Peyer's patch (tissue), 4 donors: ENCODE measurements at regions not wholly inside any gene's neighbourhood (a gene's known extent, or its start where the extent isn't known, plus 50 kb on each side); places are given as distances from the start of the nearest gene placed in this dataset.
"Not testable (repeated sequence)": the region's sequence is repeated elsewhere in the genome, so short reads cannot be mapped to it uniquely, and the experiment has no call there.

Experiments
- DNase-seq, 3 donors: peaks; one replicate each; pipeline ENCODE4 v3.0.0-alpha.2; 2017 to 2019
- H3K27ac ChIP-seq, 4 donors: fragments of 200-600 bp; sonication (generic); one replicate each; pipeline ENCODE4 v1.5.1; 2016 to 2019
- H3K27me3 ChIP-seq, 2 donors: fragments of 200-600 bp; sonication (generic); one replicate each; pipeline ENCODE4 v1.5.1; 2019
- H3K36me3 ChIP-seq, 3 donors: fragments of 200-600 bp; sonication (generic); one replicate each; pipeline ENCODE4 v1.5.1; 2016 to 2019
- H3K4me1 ChIP-seq, 4 donors: fragments of 200-600 bp; sonication (generic); one replicate each; pipeline ENCODE4 v1.5.1; 2016 to 2019
- H3K4me3 ChIP-seq, 4 donors: fragments of 200-600 bp; sonication (generic); 1 replicate in 3 of 4; 2 replicates in 1 of 4; pipeline ENCODE4 v1.5.1; 2016 to 2019; ENCODE audit warnings: mild to moderate bottlenecking in 1 of 4
- H3K9me3 ChIP-seq, 4 donors: fragments of 200-600 bp; sonication (generic); one replicate each; pipeline ENCODE4 v1.5.1; 2016 to 2019; ENCODE audit warnings: mild to moderate bottlenecking in 1 of 4
- POLR2A ChIP-seq, 2 donors: fragments of 450-650 bp; IDR thresholded peaks; one replicate each; pipeline ENCODE4 v1.5.1; 2017; ENCODE audit warnings: antibody characterized with exemption in 2 of 2, mild to moderate bottlenecking in 2 of 2, moderate library complexity in 2 of 2
- TF ChIP-seq, protein P1 (sequence below), 6 experiments: fragments of 450-650 bp in 4 of 6; fragments of 200-600 bp in 2 of 6; sonication (generic) in 1 of 6; IDR thresholded peaks; one replicate each; pipeline ENCODE4 v1.5.1; 2017 to 2019; ENCODE audit warnings: antibody characterized with exemption in 6 of 6, mild to moderate bottlenecking in 3 of 6, moderate library complexity in 1 of 6

GRCh38 chr6:137638926-137639706, 144.9 kb upstream of the OLIG3 start:
- no peaks in the 10 kb centered on the region for H3K36me3 ChIP-seq
- H3K27me3 ChIP-seq, result no peaks in the 10 kb centered on the region
- no peak overlapping the region for H3K4me3 ChIP-seq
- no peaks in the 10 kb centered on the region for H3K9me3 ChIP-seq
- H3K27ac ChIP-seq, result no peak overlapping the region
- H3K4me1 ChIP-seq, result no peaks in the 10 kb centered on the region
- TF ChIP-seq, protein P1, sequence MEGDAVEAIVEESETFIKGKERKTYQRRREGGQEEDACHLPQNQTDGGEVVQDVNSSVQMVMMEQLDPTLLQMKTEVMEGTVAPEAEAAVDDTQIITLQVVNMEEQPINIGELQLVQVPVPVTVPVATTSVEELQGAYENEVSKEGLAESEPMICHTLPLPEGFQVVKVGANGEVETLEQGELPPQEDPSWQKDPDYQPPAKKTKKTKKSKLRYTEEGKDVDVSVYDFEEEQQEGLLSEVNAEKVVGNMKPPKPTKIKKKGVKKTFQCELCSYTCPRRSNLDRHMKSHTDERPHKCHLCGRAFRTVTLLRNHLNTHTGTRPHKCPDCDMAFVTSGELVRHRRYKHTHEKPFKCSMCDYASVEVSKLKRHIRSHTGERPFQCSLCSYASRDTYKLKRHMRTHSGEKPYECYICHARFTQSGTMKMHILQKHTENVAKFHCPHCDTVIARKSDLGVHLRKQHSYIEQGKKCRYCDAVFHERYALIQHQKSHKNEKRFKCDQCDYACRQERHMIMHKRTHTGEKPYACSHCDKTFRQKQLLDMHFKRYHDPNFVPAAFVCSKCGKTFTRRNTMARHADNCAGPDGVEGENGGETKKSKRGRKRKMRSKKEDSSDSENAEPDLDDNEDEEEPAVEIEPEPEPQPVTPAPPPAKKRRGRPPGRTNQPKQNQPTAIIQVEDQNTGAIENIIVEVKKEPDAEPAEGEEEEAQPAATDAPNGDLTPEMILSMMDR (IDR thresholded peaks at IDR 0.05), result no peak
- TF ChIP-seq POLR2A (IDR thresholded peaks at IDR 0.05), result no peak
- no peak for DNase-seq

DNA sequence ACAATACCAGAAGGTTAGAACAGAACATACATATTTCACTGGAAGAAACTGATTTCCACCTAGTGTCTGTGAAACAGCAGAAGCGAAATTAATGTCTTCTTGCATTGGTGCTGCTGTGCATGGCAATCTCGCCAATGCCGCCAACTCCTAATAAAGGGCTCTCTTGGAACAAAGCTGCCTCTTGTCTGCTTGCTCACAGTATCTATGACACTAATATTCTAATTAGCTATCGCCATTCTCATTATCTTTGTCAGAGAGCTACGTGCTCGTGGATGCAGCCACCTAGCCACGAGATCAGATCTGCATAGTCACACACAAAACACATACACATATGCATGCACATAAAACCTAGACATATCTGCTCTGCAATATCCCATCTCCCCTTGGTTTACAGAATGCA, 145.9 kb upstream of the OLIG3 start:
- no peaks in the 10 kb centered on the region for H3K36me3 ChIP-seq
- no peaks in the 10 kb centered on the region for H3K27me3 ChIP-seq
- no peak overlapping the region for H3K27ac ChIP-seq
- H3K4me1 ChIP-seq, result no peaks in the 10 kb centered on the region
- H3K4me3 ChIP-seq, result no peak overlapping the region
- no peak for DNase-seq
- no peaks in the 10 kb centered on the region for H3K9me3 ChIP-seq
- no peak for TF ChIP-seq POLR2A (IDR thresholded peaks at IDR 0.05)
- TF ChIP-seq, protein P1 (IDR thresholded peaks at IDR 0.05), result no peak

DNA sequence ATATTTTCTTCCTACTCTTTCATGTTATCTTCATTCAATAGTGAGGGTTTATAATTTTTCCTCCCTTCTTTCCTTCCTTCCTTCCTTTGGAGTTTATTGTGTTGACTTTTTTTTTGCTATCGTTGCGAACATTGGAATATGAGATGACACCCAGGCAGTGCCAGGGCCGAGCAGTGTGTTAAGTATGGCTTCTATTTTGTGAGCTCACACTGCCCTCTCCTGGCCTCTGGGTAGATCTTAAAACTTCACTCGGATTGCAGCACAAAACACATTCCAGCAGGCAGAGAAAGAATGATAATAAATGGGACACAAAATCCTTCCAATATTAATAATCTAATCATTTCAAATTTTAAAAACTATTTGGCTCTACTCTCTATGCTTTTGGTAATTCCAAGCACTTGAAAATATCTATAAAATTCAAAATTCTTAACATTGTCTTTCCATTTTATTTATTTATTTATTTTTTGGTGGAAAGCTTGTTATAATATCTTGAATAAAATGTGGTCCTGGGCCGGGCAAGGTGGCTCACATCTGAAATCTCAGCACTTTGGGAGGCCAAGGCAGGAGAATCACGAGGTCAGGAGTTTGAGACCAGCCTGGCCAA, 147.4 kb upstream of the OLIG3 start:
- no peaks in the 10 kb centered on the region for H3K9me3 ChIP-seq
- no peaks in the 10 kb centered on the region for H3K36me3 ChIP-seq
- no peaks in the 10 kb centered on the region for H3K27me3 ChIP-seq
- TF ChIP-seq, protein P1 (IDR thresholded peaks at IDR 0.05), result peak in 5 of 6 experiments; percentile 48 to 91 (median 90)
- no peak for TF ChIP-seq POLR2A (IDR thresholded peaks at IDR 0.05)
- DNase-seq, result peak; percentile 60 to 90 (median 63)
- H3K4me1 ChIP-seq, result no peaks in the 10 kb centered on the region
- no peak overlapping the region for H3K4me3 ChIP-seq
- no peak overlapping the region for H3K27ac ChIP-seq

DNA sequence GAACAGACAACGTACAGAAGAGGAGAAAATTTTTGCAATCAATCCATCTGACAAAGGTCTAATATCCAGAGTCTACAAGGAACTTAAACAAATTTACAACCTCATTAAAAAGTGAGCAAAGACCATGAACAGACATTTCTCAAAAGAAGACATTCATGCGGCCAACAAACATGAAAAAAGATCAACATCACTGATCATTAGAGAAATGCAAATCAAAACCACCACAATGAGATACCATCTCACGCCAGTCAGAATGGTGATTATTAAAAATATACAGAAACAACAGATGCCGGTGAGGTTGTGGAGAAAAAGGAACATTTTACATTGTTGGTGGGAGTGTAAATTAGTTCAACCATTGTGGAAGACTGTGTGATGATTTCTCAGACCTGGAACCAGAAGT, 149.0 kb upstream of the OLIG3 start:
- H3K4me3 ChIP-seq, H3K36me3 ChIP-seq, H3K9me3 ChIP-seq, DNase-seq, H3K27me3 ChIP-seq, H3K4me1 ChIP-seq, H3K27ac ChIP-seq: not testable (repeated sequence)

DNA sequence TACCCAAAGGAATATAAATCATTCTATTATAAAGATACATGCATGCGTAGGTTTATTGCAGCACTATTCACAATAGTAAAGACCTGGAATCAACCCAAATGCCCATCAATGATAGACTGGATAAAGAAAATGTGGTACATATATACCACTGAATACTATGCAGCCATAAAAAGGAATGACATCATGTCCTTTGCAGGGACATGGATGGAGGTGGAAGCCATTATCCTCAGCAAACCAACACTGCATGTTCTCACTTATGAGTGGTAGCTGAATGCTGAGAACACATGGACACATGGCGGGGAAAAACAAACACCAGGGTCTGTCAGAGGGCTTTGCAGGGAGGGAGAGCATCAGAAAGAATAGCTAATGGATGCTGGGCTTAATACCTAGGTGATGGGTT, 149.4 kb upstream of the OLIG3 start:
- not testable (repeated sequence) for DNase-seq, H3K27me3 ChIP-seq

GRCh38 chr6:137645850-137646249, 151.7 kb upstream of the OLIG3 start:
- DNase-seq, result no peak
- H3K4me1 ChIP-seq, result peaks cover 0 to 11% (median 3%) of the 10 kb centered on the region in 4 donors
- H3K27ac ChIP-seq, result no peak overlapping the region
- H3K9me3 ChIP-seq, result no peaks in the 10 kb centered on the region
- no peaks in the 10 kb centered on the region for H3K27me3 ChIP-seq
- no peak overlapping the region for H3K4me3 ChIP-seq
- no peaks in the 10 kb centered on the region for H3K36me3 ChIP-seq
- TF ChIP-seq POLR2A (IDR thresholded peaks at IDR 0.05), result no peak
- TF ChIP-seq, protein P1 (IDR thresholded peaks at IDR 0.05), result no peak

More for the DNA sequence above, 149.4 kb upstream of the OLIG3 start:
- not testable (repeated sequence) for H3K4me1 ChIP-seq, H3K9me3 ChIP-seq, H3K4me3 ChIP-seq, H3K36me3 ChIP-seq, H3K27ac ChIP-seq
